ENCODE measurements at regions not wholly inside any gene's neighbourhood (a gene's known extent, or its start where the extent isn't known, plus 50 kb on each side); places are given as distances from the start of the nearest gene placed in this dataset.

GRCh38 chr16:5188989-5189352, 91.4 kb upstream of the EEF2KMT start:
- no peak for TF ChIP-seq CTCF (IDR thresholded peaks at IDR 0.05; ENCODE audit: extremely low read depth in 1 of 2, insufficient read depth in 1 of 2, low read depth in 1 of 2, low read length in 2 of 2)
- no peak for TF ChIP-seq MYC (IDR thresholded peaks at IDR 0.05; ENCODE audit: low read depth, low read length)
- no peak for TF ChIP-seq MAX (IDR thresholded peaks at IDR 0.05; ENCODE audit: insufficient read depth, insufficient read length)
- no peak for TF ChIP-seq EZH2 (IDR thresholded peaks at IDR 0.05; ENCODE audit: borderline replicate concordance, low read depth, low read length, severe bottlenecking)
- TF ChIP-seq POLR2AphosphoS5 (IDR thresholded peaks at IDR 0.05; ENCODE audit: insufficient read depth, low read depth, low read length): no peak
- TF ChIP-seq GATA2 (IDR thresholded peaks at IDR 0.05; ENCODE audit: insufficient read depth, insufficient read length, low read depth, low read length): no peak
- TF ChIP-seq POLR2A (IDR thresholded peaks at IDR 0.05; ENCODE audit: low read depth, low read length): no peak
- no peak for TF ChIP-seq JUN (IDR thresholded peaks at IDR 0.05; ENCODE audit: borderline replicate concordance, insufficient read depth, insufficient read length, low read depth)
